ENCODE measurements at regions not wholly inside any gene's neighbourhood (a gene's known extent, or its start where the extent isn't known, plus 50 kb on each side); places are given as distances from the start of the nearest gene placed in this dataset.

- DNase-seq (ENCODE audit: low read depth in 1 of 2, low spot score in 1 of 2) = no peak
These were observed 281.2 kb downstream of the RRAGC start for GRCh38 chr1:38578271-38578951.

GRCh38 chr1:38577937-38578270 is 281.7 kb downstream of the RRAGC start:
- DNase-seq (ENCODE audit: low read depth in 1 of 2, low spot score in 1 of 2) = no peak

DNA sequence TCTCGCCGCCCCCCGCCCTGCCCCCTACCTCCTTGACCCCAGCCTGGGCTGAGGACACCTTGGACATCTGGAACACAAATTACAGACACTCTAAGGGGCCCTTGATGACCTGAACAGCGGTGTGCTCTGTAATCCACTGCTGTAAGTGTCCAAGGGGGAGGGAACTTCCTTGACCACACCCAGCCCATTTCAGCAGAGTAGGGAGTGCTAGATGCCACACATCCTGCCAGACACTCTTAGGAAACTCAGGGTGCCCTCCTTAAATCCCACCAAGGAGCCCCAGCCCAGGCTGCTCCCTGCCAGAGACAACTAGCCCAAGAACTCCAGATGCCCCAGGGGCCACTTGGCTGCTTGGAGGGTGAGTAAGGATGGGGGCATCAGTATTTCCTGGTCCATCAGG is 282.2 kb downstream of the RRAGC start:
- no peak for DNase-seq (ENCODE audit: low read depth in 1 of 2, low spot score in 1 of 2)

GRCh38 chr1:38576241-38576640 is 283.3 kb downstream of the RRAGC start:
- no peak for DNase-seq (ENCODE audit: low read depth in 1 of 2, low spot score in 1 of 2)

DNA sequence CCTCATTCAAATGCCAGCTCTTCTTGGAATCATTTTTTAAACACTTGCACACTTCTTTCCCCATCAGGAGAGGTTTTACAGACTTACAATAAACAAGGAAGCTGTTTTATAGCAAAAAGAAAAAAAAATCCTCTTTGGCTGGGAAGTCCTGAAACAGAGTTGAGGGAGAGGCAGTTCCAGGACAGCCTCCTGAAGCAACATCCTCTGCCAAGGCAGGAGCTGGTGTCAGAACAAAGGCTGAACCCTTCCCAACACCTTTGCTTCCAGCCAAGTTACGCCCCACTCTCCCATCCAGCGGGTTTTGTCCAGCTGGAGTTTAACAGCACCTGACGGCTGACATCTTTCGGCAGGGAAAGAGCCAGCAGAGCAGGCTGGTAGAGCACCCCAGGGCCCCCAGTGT is 287.8 kb downstream of the RRAGC start:
- DNase-seq (ENCODE audit: low read depth in 1 of 2, low spot score in 1 of 2) = no peak

DNA sequence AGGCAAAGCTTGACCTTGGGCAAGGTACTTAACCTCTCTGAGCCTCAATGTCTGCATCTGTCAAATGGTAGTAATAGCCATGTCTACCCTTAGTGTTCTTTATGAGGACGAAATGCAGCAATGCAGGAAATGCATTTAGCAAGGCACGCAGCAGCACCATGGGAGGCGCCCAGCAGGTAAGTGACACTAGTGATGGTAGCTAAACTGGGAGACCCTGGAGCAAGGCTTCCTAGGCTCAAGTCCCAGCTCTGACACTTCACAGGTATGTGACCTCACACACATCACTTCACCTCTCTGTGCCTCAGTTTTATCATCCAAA is 289.0 kb downstream of the RRAGC start:
- DNase-seq (ENCODE audit: low read depth in 1 of 2, low spot score in 1 of 2) = no peak

DNA sequence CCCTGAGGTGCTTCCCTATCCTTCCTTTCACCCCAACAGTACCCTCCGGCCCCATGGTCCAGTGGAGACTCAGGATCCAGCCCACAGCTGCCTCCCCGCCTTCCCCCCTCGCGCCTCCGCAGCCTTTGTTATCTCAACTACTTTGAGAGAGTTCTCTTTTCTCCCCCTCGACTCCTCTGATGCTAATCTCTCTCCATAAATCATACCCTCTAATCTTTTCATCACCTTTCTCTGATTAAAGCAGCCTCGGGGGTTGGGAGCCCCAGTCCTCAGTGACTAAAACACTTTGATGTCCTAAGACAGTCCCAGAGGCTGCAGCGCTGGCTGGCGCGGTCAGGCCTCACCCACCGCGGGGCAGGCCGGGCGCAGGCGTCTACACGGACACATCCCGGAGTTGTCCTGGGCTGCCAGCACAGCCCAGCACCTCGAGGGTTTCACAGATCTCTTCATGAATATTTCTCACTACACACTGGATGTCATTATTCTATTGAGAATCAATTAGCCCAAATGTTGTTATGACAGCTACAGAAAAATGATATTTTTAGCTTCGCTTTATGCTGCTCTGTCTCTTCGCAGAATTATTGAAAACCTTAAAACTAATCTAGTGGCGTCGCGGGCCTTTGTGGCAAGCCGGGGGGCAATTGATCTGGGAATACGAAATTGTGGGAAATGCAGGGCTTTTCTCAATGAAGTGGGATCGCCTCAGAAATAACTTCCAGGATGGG is 289.5 kb downstream of the RRAGC start:
- no peak for DNase-seq (ENCODE audit: low read depth in 1 of 2, low spot score in 1 of 2)

DNA sequence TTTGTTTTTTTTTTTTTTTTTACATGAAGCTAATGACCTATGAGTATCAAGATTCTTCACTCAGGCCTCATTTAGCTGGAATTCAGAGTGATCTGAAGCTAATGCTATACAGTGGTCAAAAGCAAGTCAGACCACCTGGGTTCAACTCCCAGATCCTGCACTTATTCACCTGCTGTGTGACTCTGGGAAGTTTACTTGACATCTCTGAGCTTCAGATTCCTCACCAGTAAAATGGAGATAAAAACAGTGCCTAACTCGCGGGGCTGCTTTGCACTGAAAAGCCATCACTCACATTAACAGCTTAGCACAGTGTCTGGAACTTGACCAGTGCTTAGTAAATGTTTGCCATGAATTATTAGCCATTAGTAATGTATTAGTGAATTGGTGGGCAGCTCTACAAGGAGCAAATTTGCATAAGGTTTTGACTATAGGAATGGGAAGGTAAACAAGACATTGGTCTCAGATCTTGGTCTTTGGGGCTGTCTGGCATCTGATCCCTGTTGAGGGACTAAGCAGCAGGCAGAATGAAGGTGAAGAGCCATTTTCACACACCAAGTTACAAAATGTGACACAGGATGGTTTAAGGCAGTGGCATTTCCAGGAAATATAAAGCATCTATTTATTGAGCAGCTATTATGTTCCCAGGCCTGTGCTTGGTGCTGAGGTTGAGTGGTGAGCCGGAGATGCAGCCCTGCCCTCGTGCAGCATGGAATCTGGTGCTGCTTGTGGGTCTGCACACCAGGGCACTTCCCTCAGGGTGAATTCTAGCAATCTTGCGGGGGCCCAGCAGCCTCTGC is 291.3 kb downstream of the RRAGC start:
- DNase-seq (ENCODE audit: low read depth in 1 of 2, low spot score in 1 of 2) = no peak

DNA sequence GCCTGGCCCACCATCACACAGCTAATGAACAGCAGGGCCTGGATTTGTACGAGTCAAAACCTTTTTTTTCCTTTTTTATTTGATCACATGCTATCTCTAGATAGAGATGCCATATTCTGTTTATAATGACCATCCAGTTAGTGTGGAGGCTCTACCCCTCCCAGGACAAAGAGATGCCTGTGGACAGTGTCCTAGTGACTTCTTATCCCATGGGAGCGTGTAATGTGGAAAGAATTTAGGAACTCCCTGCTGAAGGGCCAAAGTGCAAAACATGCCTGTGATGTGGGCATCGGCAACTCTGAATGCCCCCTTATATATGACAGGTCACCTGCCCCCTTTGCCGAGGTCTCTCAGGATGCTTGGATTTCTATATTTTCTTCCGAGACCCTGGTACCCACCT is 292.2 kb downstream of the RRAGC start:
- DNase-seq (ENCODE audit: low read depth in 1 of 2, low spot score in 1 of 2) = no peak

DNA sequence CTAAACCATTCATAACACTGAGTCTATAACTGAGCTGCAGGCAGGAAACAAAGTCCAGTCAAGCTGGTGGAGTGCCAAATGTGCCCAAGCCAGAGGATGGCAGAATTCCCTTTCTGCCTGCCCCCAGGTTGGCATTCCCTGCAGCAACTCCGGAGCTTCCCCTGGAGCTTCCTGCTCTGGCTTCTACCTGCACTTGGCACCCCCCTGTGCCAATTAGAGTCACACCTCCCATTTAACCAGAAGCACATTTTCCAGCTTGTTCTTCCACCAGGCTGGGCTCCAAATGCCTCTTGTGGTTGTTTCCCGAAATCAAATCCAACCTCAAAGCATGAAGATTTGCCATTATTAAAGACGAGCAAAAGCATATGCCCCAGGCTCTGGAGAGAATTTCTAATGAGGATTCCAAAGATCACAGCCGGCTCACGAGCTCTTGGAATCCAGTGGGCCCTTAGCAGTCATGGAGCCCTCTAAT is 294.5 kb downstream of the RRAGC start:
- no peak for DNase-seq (ENCODE audit: low read depth in 1 of 2, low spot score in 1 of 2)

GRCh38 chr1:38563942-38564735 is 295.4 kb downstream of the RRAGC start:
- DNase-seq (ENCODE audit: low read depth in 1 of 2, low spot score in 1 of 2) = no peak

GRCh38 chr1:38561725-38562124 is 297.8 kb downstream of the RRAGC start:
- no peak for DNase-seq (ENCODE audit: low read depth in 1 of 2, low spot score in 1 of 2)

DNA sequence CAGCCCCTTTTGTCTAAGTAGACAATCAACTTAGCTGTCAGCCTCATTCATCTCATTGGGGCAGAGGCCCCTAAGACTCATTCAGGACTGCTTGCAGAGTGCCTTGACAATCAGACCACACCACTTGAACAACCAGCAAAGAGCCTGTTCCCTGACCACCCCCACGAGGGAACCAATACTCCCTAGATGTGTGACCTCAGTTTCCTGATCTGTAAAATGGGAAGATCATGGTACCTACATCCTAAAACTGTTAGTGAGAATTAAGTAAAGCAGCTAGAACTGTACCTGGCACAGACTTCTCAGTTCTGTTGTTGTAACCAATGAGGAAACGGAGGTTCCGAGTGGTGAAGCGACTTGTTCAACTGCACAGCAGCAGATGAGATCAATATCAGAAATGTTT is 298.5 kb downstream of the RRAGC start:
- DNase-seq (ENCODE audit: low read depth in 1 of 2, low spot score in 1 of 2) = no peak

- DNase-seq (ENCODE audit: low read depth in 1 of 2, low spot score in 1 of 2) = no peak
These were observed 299.1 kb downstream of the RRAGC start for GRCh38 chr1:38560457-38560856.

DNA sequence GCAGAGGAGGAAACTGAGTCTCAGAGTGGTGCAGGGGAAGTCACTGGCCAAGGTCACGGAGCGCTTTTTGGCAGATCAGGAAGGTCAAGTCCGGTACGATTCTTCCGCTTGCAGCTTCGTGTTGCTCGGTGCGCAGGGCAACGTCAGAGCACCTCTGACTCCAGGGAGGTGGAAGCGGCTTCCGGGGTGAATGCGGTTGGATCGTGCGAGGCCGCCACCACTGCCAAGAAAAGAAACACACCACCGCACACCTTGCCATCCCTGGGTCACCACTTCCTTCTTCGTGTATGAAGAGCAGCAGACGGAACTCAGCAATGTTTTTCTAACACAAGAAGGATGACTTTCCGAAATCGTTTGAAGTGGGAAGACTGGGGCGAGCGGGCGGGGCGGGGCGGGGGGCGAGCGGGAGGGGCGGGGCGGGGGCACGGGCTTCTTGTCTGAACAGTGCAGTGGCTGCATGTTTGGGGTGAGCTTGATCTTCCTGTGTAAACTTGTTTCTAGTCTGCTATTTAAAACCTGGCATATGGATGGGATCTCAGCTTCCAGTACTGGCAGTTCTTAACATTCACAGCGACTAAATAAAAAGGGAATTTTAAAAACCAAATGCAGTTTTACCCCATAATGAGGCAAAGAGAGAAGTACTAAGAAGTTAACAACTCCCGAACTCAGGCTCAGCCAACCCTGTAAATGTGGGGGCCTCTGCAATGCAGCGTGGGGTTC is 300.0 kb downstream of the RRAGC start:
- peak; percentile 40 to 72 for DNase-seq (ENCODE audit: low read depth in 1 of 2, low spot score in 1 of 2)

GRCh38 chr1:38558500-38559445 is 300.8 kb downstream of the RRAGC start:
- no peak for DNase-seq (ENCODE audit: low read depth in 1 of 2, low spot score in 1 of 2)

GRCh38 chr1:38558055-38558454 is 301.5 kb downstream of the RRAGC start:
- no peak for DNase-seq (ENCODE audit: low read depth in 1 of 2, low spot score in 1 of 2)

- DNase-seq (ENCODE audit: low read depth in 1 of 2, low spot score in 1 of 2) = no peak
These were observed 304.0 kb downstream of the RRAGC start for GRCh38 chr1:38555594-38555993.

DNA sequence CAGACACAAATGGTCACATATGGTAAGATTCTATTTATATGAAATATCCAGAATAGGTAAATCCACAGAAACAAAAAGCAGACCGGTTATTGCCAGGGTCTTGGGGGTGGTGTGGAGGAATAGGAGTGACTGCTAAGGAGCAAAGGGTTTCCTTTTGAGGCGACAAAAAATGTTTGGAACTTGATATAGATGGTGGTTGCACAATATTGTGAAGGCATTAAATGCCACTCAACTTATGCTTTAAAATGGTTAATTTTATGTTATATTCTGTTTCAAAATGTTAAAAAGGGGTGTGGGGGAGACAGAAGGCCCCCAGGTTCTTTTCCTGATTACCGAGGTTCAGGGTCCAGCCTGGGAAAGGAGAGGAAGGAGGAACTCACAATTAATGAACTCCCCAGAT is 304.4 kb downstream of the RRAGC start:
- DNase-seq (ENCODE audit: low read depth in 1 of 2, low spot score in 1 of 2) = no peak
